Neural crest cell (in vitro differentiated cells): ENCODE measurements at regions not wholly inside any gene's neighbourhood (a gene's known extent, or its start where the extent isn't known, plus 50 kb on each side); places are given as distances from the start of the nearest gene placed in this dataset.
A peak's percentile ranks its signal among the peaks of the same experiment; 100 is the strongest.
"Not testable (repeated sequence)": the region's sequence is repeated elsewhere in the genome, so short reads cannot be mapped to it uniquely, and the experiment has no call there.

Source experiments
- DNase-seq: peaks from one replicate; pipeline ENCODE4 v3.0.0; 2021; ENCODE audit warnings: low read depth, mixed read lengths, low spot score
- H3K27ac Mint-ChIP-seq: one replicate; pipeline ENCODE4 v1.8.0; 2021; ENCODE audit warnings: mild to moderate bottlenecking, mixed read lengths; ENCODE audit not compliant: unreplicated experiment
- H3K27me3 Mint-ChIP-seq: 2 replicates; pipeline ENCODE4 v1.8.0; 2021; ENCODE audit warnings: low read depth, mild to moderate bottlenecking, mixed read lengths
- H3K36me3 Mint-ChIP-seq: 2 replicates; pipeline ENCODE4 v1.8.0; 2021; ENCODE audit warnings: low read depth, mild to moderate bottlenecking, mixed read lengths
- H3K4me1 Mint-ChIP-seq: 2 replicates; pipeline ENCODE4 v1.8.0; 2021; ENCODE audit warnings: mixed read lengths
- H3K4me3 Mint-ChIP-seq: one replicate; pipeline ENCODE4 v1.8.0; 2021; ENCODE audit warnings: mild to moderate bottlenecking, mixed read lengths
- H3K9me3 Mint-ChIP-seq: 2 replicates; pipeline ENCODE4 v1.8.0; 2021; ENCODE audit warnings: mixed read lengths
- CTCF ChIP-seq: fragments of 200-600 bp; sonication (generic); conservative IDR thresholded peaks from 2 replicates; pipeline ENCODE4 v1.5.0; 2021; ENCODE audit warnings: antibody characterized with exemption, mild to moderate bottlenecking

- no peaks in the 10 kb centered on the region for H3K4me1 Mint-ChIP-seq
- peaks cover 3% of the 10 kb centered on the region for H3K9me3 Mint-ChIP-seq
- H3K36me3 Mint-ChIP-seq: no peaks in the 10 kb centered on the region
- no peak for TF ChIP-seq CTCF
- no peak overlapping the region for H3K4me3 Mint-ChIP-seq
- no peak overlapping the region for H3K27ac Mint-ChIP-seq
- no peak for DNase-seq
- no peaks in the 10 kb centered on the region for H3K27me3 Mint-ChIP-seq
Observed at GRCh38 chr7:119945822-119946221, 327.2 kb upstream of the KCND2 start.

- Mint-ChIP-seq H3K36me3 (no peaks in the 10 kb centered on the region), H3K4me3 (no peak overlapping the region), H3K27me3 (no peaks in the 10 kb centered on the region), H3K4me1 (no peaks in the 10 kb centered on the region), H3K27ac (no peak overlapping the region), H3K9me3 (peaks cover 3% of the 10 kb centered on the region)
- no peak for DNase-seq
- TF ChIP-seq CTCF: no peak
Observed at GRCh38 chr7:119949053-119949452, 323.9 kb upstream of the KCND2 start.

- not testable (repeated sequence) for H3K27me3 Mint-ChIP-seq, H3K4me1 Mint-ChIP-seq, DNase-seq, H3K36me3 Mint-ChIP-seq, H3K4me3 Mint-ChIP-seq, H3K9me3 Mint-ChIP-seq
- H3K27ac Mint-ChIP-seq: peak overlapping the region; percentile 90
Observed at GRCh38 chr7:119950390-119951041, 322.5 kb upstream of the KCND2 start.

GRCh38 chr7:119951614-119952013, 321.4 kb upstream of the KCND2 start:
- not testable (repeated sequence) for H3K9me3 Mint-ChIP-seq, DNase-seq, H3K36me3 Mint-ChIP-seq, H3K4me3 Mint-ChIP-seq, H3K4me1 Mint-ChIP-seq, H3K27me3 Mint-ChIP-seq, H3K27ac Mint-ChIP-seq

GRCh38 chr7:119957335-119957734, 315.6 kb upstream of the KCND2 start:
- Mint-ChIP-seq H3K9me3 (no peaks in the 10 kb centered on the region), H3K27me3 (no peaks in the 10 kb centered on the region), H3K27ac (no peak overlapping the region), H3K36me3 (no peaks in the 10 kb centered on the region), H3K4me1 (no peaks in the 10 kb centered on the region), H3K4me3 (no peak overlapping the region)
- no peak for DNase-seq
- no peak for TF ChIP-seq CTCF

- H3K27me3 Mint-ChIP-seq: no peaks in the 10 kb centered on the region
- TF ChIP-seq CTCF: no peak
Observed at GRCh38 chr7:119959811-119960210, 313.2 kb upstream of the KCND2 start.

More at GRCh38 chr7:119959811-119960210, 313.2 kb upstream of the KCND2 start:
- Mint-ChIP-seq H3K4me1 (peaks cover 9% of the 10 kb centered on the region), H3K9me3 (no peaks in the 10 kb centered on the region), H3K4me3 (no peak overlapping the region), H3K27ac (no peak overlapping the region), H3K36me3 (no peaks in the 10 kb centered on the region)
- DNase-seq: no peak
